CD4-positive, alpha-beta T cell treated with Interleukin-17A for 1 hour (primary cell): ENCODE measurements at regions not wholly inside any gene's neighbourhood (a gene's known extent, or its start where the extent isn't known, plus 50 kb on each side); places are given as distances from the start of the nearest gene placed in this dataset.

Experiments
- DNase-seq: peaks from one replicate; pipeline ENCODE4 v3.0.0-alpha.2; 2020

DNA sequence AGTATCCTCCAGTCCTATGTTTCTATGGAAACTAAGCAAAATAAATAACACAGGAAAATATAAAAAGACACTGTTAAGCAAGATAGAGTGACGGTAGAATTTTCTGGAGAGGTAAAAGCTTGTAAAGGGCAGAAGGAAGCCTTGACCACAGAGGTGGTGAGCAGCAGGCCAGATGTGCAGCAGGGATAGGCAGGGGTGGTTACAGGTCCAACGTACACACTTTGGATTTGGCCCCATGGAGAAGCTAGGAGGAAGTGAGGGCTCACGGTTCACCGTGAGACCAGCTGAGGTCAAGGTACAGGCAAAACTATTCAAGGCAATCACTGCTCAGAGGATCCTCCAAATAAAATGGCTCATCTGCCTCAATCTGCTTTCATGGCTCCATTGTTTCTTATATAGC lies 242.8 kb downstream of the B3GLCT start:
- no peak for DNase-seq

DNA sequence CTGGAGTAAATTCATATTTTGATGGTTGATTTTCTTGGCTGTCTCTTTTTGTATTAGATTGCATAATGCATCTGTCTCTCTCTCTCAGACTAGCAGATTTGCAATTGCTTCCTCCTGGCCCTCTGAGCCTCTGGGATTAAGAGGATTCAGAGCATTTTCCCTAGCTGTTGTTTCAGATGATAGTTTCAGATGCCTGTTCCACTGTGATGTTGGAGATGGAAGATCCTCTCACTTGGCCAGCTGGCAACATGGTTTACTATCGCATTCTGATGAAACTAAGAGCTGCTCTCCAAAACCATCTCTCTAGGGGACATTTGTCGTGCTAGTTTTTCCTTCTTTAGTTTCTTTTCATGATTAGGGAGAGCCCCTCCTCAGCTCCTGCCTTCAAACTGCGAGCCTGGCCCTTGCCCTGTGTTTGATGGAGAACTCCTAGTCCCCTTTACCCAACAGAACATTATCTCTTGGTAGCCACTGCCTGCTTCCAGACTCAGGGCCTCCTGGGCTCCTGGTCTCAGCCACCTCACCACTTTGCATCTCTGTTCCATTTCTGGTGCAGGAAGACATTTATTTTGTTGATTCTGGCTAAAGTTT lies 244.6 kb downstream of the B3GLCT start:
- DNase-seq, result no peak

DNA sequence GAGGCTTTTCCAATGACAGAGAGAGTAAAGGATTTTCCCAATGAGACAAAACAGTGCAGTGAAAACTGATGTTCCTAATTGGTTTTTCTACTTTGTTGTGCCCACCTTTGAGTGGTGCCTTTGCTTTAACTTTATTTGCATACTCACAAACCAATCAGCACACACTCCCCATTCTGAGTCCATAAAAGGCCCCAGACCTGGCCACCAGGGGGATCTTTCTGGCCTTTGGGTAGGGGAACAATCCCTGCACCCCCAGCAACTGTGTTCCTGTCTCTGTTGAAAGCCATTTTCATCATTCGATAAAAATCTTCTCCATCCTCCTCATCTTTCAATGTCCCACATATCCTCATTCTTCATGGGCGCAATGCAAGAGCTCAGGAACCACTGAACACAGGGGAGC lies 252.8 kb downstream of the B3GLCT start:
- no peak for DNase-seq

DNA sequence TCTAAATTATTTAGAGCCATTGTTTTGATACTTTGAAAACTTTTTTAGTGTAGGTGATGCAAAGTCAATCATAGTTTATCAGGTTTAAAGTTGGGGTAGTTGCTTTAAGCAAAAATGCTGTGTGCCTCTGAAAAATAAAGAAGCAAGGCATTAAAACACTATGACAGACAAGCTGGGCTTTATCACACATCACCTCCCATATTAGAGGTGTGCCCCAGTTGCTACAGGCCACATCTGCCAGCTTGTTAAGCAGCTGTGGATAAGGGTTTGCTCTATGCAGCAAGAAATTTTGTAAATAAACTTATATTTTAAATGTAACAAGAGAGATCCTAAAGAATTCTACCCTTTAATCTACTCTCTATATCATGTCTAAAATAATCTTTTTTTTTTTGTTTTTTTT lies 255.8 kb downstream of the B3GLCT start:
- no peak for DNase-seq

DNA sequence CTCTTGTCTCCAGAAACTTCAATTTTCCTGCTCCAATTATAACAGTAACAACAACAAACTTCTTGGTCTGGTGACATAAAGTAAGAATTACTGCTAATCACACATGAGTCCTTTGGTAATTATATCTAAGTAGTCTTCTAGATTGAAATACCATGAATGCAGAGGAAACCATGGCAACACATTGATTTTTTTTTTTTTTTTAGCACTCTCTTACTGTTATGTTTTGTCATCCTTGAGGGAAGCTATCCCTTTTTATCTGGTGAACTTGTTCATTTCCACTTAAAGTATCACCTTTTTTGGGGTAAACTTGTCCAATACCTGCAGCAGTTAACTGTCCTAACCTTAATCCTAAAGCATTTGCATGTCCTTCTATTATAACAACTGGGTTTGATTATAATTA lies 256.3 kb downstream of the B3GLCT start:
- no peak for DNase-seq

DNA sequence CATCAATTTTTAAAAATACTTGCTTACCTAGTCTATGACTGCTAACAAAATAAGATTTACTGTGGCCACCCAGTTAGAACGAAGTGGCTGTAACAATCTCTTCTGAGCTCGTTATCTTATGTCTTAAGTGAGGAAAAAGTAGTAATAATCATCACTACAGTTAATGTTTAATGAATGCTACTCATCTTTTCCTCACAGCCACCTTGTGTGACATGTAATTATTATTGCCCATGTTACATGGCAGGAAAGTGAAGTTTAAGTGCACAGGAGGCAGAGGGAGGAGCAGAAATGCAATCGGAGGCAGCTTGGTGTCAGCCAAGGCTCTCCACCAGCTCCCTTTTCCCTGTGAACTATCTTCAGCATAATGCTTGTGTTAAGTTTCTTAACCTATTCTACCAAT lies 260.3 kb downstream of the B3GLCT start:
- DNase-seq, result no peak

DNA sequence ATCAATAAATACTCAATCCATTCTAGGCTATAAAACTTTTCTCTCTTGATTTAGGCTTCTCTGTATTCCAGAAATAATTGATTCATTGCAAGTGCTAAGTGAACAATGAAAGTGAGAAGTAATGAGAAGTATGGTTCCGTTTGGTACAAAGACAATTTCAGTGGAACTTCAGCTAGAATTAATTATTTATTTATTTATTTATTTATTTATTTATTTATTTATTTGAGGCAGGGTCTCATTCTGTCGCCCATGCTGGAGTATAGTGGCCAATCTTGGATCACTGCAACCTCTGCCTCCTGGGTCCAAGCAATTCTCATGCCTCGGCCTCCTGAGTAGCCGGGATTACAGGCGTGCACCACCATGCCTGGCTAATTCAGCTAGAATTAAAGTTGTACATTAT lies 262.1 kb downstream of the B3GLCT start:
- no peak for DNase-seq

DNA sequence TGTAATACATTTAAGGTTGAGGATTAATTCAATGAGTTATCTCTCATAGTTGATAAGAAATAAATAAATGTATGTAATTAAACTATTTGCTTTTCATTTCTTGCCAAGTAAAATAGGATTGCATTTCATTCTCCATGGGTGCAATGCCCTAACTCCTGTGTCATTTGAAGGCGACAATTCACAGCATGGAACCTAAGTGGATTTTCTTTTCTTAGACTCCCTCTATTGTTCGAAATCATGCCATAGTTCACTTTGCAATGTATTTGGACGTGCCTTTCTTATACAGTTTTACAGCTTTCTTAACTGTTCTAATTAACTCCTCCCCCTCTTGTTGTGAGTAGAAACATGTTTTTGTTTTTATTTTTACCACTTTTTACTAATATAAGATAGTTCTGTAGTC lies 263.0 kb downstream of the B3GLCT start:
- DNase-seq, result no peak

DNA sequence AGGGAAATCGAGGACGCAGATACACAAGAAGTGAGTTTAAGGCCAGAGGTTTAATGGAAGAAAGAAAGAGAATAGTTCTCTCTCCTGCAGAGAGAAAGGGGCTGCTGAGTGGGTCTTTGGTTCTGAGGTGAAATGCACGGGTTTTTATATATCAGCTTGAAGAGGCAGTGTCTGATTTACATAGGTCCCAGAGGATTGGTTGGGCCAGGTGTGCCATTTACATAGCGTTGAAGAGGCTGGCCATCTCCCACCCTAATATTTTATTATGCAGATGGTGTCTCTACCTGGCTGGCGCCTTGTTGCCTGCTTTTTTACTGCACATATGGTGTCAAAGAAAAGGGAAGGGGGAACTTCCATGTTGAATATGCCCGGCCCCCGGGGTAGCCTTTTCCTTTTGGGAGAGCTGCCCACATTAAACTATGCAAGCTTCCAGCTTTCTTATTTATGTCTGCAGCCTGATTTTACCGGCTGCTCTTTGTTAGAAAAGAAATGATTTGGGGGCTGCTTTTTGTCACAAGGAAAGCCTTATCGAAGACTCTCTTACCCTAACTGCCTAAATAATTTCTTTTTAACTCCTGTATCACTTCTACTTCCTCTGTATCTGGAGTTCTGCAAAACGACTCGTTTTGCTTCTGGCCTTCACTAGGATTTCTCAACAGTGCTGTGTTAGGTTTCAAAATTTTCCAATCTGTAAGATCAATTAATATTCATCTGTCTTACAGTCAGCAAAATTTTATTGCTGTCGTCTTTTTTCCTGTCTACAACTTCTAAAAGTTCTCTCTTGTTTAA lies 268.5 kb downstream of the B3GLCT start:
- no peak for DNase-seq

DNA sequence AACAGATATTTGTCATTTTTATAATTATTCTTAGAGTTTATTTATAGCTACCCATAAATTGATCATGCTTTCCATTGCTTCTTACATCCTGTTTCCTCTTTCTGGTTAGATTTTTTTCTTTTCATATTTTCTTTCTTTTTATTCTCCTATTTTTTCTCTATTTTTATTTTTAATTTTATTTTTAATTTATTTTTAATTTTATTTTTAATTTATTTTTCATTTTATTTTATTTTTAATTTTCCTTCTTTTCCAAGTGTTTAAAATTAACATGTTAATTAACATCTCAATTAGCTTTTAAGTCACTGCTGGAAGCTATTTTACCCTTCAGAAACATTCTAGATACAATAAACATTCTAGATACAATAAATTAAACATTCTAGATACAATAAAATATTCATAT lies 269.6 kb downstream of the B3GLCT start:
- no peak for DNase-seq

DNA sequence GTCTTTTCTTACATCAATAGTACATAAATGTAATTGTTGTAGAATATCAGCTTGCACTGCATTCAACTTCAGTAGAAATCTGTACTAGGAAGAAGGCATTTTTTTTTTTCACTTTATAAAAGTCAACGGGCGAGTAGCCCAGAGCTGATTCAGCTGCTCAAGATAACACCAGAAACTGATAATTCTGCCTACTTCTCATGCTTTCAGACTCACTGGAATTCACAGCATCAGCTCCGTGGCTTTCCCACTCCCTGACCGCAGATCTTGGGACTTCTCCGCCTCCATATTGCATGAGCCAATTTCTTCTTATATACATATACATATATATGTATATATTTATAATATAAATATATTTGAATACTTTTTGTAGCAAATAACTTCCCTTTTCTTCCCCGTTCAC lies 263.1 kb upstream of the RXFP2 start:
- no peak for DNase-seq

DNA sequence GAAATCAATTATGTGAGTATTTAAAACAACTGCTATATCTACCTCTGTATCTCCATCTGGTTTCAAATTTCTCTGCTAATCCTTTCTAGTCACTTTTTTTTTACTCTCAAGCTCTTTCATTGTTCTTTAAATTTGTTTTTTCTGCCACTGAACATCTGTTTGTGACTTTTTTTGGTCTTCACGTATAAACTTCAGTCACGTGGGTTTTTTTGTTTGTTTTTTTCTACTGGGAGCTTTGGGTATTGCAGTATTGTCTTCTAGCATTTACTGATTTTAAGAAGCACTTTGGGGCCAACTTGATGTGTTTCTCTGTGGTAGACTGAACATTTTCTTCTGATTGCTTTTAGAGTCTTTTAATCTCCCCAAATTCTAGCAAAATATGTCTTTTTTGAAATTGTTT lies 262.6 kb upstream of the RXFP2 start:
- DNase-seq, result no peak

DNA sequence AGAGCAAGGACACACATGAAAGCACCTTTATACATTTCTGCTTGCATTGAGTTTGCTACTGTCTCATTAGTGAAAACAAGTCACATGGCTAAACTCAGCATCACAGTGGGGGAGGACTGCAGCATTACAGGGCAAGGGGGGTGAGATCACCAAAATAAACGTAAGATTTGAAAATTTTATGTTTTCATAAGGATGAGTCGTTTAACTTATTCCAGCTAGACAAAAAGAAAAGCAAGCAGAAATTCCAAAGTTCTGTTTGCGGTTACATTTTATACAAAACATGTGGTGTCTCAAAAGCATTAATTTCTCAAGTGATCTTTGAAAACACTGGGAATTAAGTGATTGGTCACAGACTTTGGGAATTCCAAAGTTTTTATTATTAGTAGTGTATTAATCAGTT lies 261.4 kb upstream of the RXFP2 start:
- DNase-seq, result no peak

DNA sequence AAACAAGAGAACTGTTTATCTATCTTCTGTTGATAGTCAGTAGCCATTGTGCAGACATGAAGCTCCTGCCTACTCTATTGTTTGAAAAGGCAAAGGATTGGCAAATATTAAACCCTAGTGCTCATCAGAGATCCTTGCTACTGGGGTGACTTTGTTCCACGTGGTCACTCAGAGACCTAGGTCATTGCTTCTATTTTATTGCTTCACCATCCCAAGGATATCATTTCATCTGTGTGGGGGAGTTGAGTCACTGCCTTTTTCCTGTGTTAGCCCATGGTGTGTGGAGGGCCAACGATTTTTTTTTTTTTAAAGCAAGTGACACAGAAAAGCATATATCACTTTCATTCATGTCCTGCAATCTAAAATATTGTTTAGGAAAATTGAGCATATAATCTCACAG lies 254.1 kb upstream of the RXFP2 start:
- no peak for DNase-seq

DNA sequence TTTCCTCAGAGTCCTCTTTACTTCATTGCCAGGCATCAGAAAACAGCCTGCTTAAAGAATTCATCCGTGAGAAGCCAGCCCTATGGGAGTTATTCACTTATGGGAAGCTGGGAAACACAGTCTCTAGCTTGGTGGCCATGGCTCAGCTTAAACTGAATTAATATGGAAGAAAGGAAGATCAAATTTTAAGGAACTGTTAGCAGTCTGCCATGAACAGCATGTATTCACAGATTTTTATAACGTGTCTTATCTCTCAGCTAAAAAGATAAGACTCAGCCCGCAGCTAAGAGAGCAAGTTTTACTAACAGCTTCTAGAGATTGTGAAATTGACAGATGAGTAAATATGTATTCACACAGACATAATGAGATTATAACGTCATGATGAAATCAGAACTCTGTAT lies 253.7 kb upstream of the RXFP2 start:
- no peak for DNase-seq

DNA sequence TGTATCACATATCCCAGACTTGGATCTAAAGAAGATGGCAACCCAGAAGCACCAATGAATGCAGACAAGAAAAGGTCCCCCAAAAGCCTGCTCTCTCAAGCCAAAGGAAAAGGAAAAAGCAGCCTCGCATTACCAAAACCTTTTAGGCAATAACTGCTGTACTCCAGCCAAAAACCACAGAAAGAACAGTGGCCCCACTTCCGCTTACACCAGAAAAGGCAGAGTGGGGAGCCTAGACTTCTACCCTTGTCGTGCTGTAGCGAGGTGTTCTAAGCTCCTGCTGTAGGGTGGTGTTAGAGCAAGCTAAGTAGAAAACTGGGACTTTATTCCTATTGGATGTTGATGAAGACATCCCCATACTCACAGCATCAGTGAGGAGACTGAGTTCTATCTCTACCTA lies 244.0 kb upstream of the RXFP2 start:
- DNase-seq, result no peak

DNA sequence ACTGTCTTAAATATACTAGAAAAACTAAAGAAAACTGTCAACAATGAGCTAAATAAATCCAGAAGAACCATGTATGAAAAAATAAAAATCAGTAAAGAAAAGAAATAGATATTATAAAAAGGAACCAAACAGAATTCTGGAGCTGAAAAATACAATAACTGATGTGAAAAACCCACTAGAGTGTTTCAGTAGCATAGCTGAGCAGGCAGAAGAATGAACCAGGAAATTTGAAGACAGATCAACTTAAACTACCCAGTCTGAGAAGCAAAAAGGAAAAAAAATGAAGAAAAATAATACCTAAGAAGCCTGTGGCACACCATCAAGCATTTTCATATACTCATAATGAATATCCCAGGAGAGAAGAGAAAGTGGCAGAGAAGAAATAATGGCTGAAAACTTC lies 240.1 kb upstream of the RXFP2 start:
- DNase-seq, result no peak

DNA sequence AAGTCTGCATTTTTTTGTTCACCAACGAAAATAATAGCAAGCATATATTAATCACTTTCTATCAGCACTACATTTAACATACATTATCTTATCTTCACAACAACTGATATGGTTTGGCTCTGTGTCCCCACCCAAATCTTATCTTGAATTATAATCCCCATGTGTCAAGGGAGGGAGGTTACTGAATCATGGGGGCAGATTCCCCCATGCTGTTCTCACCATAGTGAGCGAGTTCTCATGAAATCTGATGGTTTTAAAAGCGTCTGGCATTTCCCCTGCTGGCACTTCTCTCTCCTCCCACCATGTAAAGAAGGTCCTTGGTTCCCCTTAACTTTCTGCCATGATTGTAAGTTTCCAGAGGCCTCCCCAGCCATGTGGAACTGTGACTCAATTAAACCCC lies 235.7 kb upstream of the RXFP2 start:
- no peak for DNase-seq

DNA sequence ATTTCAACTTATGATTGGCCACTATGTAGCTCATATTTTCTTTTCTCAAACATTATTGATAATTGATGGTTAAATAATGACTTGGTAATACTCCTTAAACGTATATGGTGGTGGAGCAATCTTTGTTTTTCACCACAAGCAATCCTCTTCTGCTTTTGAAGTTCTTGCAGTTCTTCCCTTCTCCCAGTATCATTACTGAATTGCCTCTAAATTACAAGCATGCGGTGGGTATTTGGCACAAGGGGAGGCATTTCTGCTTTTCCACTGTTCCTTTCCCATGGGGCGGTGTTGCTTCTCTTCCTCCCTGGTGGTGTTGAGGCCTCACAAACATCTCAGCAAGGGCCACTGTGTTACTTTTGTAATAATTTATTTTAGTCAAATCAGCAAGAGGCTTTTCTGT lies 234.4 kb upstream of the RXFP2 start:
- DNase-seq, result no peak

DNA sequence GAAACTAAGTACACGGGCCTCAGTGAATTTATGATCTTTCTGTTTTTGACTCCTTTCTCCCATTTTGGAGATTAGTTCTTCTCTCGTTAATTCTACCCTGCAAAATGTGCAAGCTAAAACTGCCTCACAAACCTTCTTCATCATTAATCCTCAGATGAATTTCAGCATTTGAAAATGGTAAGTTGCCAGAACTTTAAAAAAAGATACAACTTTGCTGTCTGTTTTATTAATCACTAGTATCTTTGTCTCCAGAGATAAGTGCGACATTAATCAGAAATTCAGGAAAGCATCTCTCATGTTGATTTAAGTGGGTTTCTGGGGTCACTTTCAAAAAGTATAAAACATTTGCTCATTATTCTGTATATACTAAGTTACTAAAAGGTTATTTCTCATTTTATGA lies 227.0 kb upstream of the RXFP2 start:
- DNase-seq, result no peak

DNA sequence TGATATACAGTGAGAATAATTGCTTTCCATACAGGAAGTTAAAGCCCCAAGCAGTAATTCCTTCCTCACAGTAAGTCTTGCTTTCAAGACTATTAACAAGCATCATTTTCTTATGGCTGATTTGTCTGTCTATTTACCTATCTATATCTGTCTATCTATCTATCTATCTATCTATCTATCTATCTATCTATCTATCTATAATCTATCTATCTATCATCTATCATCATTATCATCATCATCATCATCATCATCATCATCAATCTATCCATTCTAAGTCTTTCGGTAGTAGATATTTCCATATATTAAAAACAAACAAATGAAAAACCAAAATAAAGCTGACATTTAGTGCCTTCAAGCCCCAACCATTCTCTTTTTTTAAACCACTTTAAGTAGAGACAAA lies 224.4 kb upstream of the RXFP2 start:
- DNase-seq, result no peak

DNA sequence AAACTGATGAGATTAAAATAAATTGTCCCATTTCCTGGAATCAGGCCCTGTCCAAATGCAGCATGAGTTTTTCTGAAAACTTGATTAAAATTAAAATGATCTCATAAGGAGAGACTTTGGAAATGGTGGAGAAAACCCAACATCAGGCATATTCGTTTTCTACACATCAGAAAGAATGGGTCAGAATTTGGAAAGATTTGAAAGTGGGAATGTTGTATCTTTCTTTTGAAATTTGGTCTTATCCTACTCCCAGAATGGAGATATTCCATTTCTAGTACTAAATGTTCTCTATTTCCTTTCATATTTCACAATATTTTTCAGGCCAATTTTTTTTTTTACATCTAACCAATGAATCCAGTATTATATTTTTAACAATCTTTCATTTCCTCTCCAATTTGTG lies 223.9 kb upstream of the RXFP2 start:
- no peak for DNase-seq

DNA sequence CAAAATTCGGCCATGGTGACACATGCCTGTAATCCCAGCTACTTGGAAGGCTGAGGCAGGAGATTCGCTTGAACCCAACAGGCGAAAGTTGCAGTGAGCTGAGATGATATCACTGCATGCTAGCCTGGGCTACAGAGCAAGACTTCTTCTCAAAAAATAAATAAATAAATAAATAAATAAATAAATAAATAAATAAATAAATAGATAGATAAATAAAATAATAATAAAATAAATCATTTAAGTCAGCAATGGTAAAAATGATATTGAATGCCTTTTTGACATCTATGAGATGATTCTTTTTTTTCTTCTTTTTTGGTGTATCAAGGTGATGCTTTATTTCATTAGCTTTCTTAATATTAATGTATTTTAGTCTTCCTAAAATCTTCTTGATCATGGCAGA lies 221.7 kb upstream of the RXFP2 start:
- DNase-seq, result no peak

DNA sequence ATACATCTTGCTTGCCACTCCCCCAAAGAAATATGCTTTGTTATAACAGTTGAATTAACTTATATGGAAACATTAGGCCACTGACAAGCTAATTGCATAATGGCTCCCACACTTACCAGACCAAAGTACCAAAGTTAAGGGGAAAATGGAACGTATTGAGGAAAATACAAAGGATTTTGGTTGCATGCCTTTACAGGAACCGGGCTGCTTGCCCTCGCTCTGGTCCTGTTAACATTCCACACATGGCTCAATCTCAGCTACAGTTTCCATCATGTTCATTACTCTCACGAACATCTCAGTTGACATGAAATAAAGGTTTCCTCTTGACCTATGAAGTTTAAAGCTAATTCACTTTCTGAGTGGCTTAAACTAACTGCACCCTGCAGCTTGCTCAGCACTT lies 220.7 kb upstream of the RXFP2 start:
- no peak for DNase-seq

DNA sequence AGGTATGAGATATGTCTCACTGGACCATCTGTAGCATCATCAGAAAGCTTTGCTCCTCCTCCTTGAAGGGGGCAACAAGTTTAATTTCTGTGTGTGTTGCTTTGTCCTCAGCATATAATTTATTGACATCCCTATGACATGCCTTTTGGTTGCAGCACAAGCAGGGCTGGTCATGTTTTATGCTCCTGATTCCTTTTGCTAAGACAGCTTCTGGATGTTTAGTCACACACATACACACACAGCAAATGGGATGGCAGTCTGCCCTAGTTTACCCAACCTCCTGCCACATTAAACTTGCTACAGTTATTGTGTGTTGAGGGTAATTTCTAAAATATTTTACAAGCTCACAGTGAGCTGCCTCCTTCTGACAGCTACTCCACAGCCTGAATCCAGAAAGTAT lies 217.9 kb upstream of the RXFP2 start:
- DNase-seq, result no peak
